ENCODE measurements at regions not wholly inside any gene's neighbourhood (a gene's known extent, or its start where the extent isn't known, plus 50 kb on each side); places are given as distances from the start of the nearest gene placed in this dataset.

GRCh38 chr12:75674393-75674792, 163.0 kb upstream of the KRR1 start:
- H3K36me3 ChIP-seq (ENCODE audit: insufficient read depth), result no peaks in the 10 kb centered on the region
- no peaks in the 10 kb centered on the region for H3K4me1 ChIP-seq (ENCODE audit: insufficient read depth)
- TF ChIP-seq ZNF462 (CRISPR knock-in tag; IDR thresholded peaks at IDR 0.05) (no peak), REST (IDR thresholded peaks at IDR 0.05; ENCODE audit: unreplicated experiment) (no peak), CREB1 (CRISPR knock-in tag; IDR thresholded peaks at IDR 0.05; ENCODE audit: low read depth) (no peak), STAT1 (IDR thresholded peaks at IDR 0.05; ENCODE audit: unreplicated experiment) (no peak), ZNF114 (CRISPR knock-in tag; IDR thresholded peaks at IDR 0.05) (no peak), JUNB (IDR thresholded peaks at IDR 0.05; ENCODE audit: unreplicated experiment) (no peak), EZH2 (IDR thresholded peaks at IDR 0.05; ENCODE audit: low read depth, unreplicated experiment) (no peak), CTCF (conservative IDR thresholded peaks at IDR 0.05; ENCODE audit: low read depth in 2 of 2) (no peak), ZNF331 (CRISPR knock-in tag; IDR thresholded peaks at IDR 0.05; ENCODE audit: low read depth) (no peak), NANOG (IDR thresholded peaks at IDR 0.05; ENCODE audit: borderline replicate concordance) (no peak), EZH2phosphoT487 (IDR thresholded peaks at IDR 0.05; ENCODE audit: unreplicated experiment) (no peak), POLR2AphosphoS5 (IDR thresholded peaks at IDR 0.05; ENCODE audit: low read depth) (no peak), ETS1 (IDR thresholded peaks at IDR 0.05) (no peak)
- Mint-ChIP-seq H3K36me3 (ENCODE audit: low read depth) (no peaks in the 10 kb centered on the region), H3K9me3 (no peaks in the 10 kb centered on the region), H3K27me3 (ENCODE audit: insufficient read depth, low read depth, poor library complexity) (no peaks in the 10 kb centered on the region), H3K27ac (no peak overlapping the region), H3K4me1 (no peaks in the 10 kb centered on the region), H3K4me3 (no peak overlapping the region)
- H3K27ac ChIP-seq (ENCODE audit: low read depth), result no peak overlapping the region
- H3K79me2 ChIP-seq (replicated peaks; ENCODE audit: insufficient read depth), result no peaks in the 10 kb centered on the region
- DNase-seq (ENCODE audit: low spot score), result no peak
- H2AFZ ChIP-seq, result no peak overlapping the region
- no peak overlapping the region for H3K4me2 ChIP-seq
- H3K27me3 ChIP-seq (ENCODE audit: insufficient read depth), result no peaks in the 10 kb centered on the region
- no peaks in the 10 kb centered on the region for H4K20me1 ChIP-seq (replicated peaks; ENCODE audit: insufficient read depth)
- no peak for ATAC-seq
- H3K9me2 ChIP-seq (ENCODE audit: insufficient read depth), result no peaks in the 10 kb centered on the region
- no peaks in the 10 kb centered on the region for H3F3A ChIP-seq (replicated peaks; ENCODE audit: low read depth)
- no peak overlapping the region for H3K4me3 ChIP-seq

Measured in GM23338 (cell line).